ENCODE measurements at regions not wholly inside any gene's neighbourhood (a gene's known extent, or its start where the extent isn't known, plus 50 kb on each side); places are given as distances from the start of the nearest gene placed in this dataset.

- intact Hi-C loops (cut with micrococcal nuclease; ENCODE audit: unreplicated experiment) = no loop called here
- CTCF ChIA-PET (ENCODE audit: low intra/inter-chr PET ratio, low total read pairs) = no interaction called here
Measured at GRCh38 chr14:58731465-58732293, 93.9 kb downstream of the DACT1 start.

More at GRCh38 chr14:58731465-58732293, 93.9 kb downstream of the DACT1 start:
- Histone ChIP-seq H3K4me2 (ENCODE audit: low read depth, low read length) (no peak overlapping the region), H3K27ac (ENCODE audit: extremely low read length, insufficient read depth, low read length) (no peak overlapping the region), H3K27me3 (ENCODE audit: control insufficient read depth in 1 of 2, insufficient read depth in 2 of 2, low read length in 2 of 2) (no peaks in the 10 kb centered on the region), H3K9me3 (ENCODE audit: low read length) (no peaks in the 10 kb centered on the region), H3K4me1 (ENCODE audit: insufficient read depth, low read length) (no peaks in the 10 kb centered on the region), H2AFZ (ENCODE audit: low read length) (no peak overlapping the region), H3K4me3 (replicated peaks in 1 of 3; ENCODE audit: insufficient read depth in 1 of 3, low read depth in 2 of 3, low read length in 3 of 3) (no peak overlapping the region), H3K9ac (ENCODE audit: insufficient read depth, low read depth, low read length) (no peak overlapping the region), H3K79me2 (ENCODE audit: insufficient read depth, low read length) (no peaks in the 10 kb centered on the region), H4K20me1 (ENCODE audit: insufficient read depth, low read length) (no peaks in the 10 kb centered on the region), H3K36me3 (replicated peaks in 1 of 2; ENCODE audit: control insufficient read depth in 1 of 2, insufficient read depth in 2 of 2, low read length in 2 of 2) (no peaks in the 10 kb centered on the region)
- POLR2A ChIA-PET = no interaction called here
- in situ Hi-C loops (cut with HindIII; ENCODE audit: extremely low pct_ligation_motif_present, low pct_unique_long_range_greater_than_20kb) = no loop called here
- FAIRE-seq (no peak), ATAC-seq (no peak), DNase-seq (ENCODE audit: low spot score) (no peak)
- BruUV-seq (replicated peaks) = no TSS peak
- no peak for TF ChIP-seq EP300 (IDR thresholded peaks at IDR 0.05; ENCODE audit: low read depth in 2 of 2, low read length in 2 of 2)
- no peak for TF ChIP-seq EP300 (CRISPR knock-in tag; IDR thresholded peaks at IDR 0.05; ENCODE audit: borderline replicate concordance)
- no peak for TF ChIP-seq YY1 (IDR thresholded peaks at IDR 0.05; ENCODE audit: insufficient read depth, insufficient replicate concordance, low read depth, low read length)
- TF ChIP-seq CENPX (CRISPR knock-in tag; IDR thresholded peaks at IDR 0.05) = no peak
- no peak for TF ChIP-seq MEIS1 (CRISPR knock-in tag; IDR thresholded peaks at IDR 0.05; ENCODE audit: borderline replicate concordance)
- no peak for TF ChIP-seq ZNF160 (CRISPR knock-in tag; IDR thresholded peaks at IDR 0.05)
- TF ChIP-seq ZMYM4 (CRISPR knock-in tag; IDR thresholded peaks at IDR 0.05) = no peak
- no peak for TF ChIP-seq ZNF781 (CRISPR knock-in tag; IDR thresholded peaks at IDR 0.05; ENCODE audit: borderline replicate concordance, not compliant biosample characterization)
- no peak for TF ChIP-seq ZNF883 (CRISPR knock-in tag; IDR thresholded peaks at IDR 0.05; ENCODE audit: not compliant biosample characterization)
- no peak for TF ChIP-seq NFRKB (IDR thresholded peaks at IDR 0.05)
- TF ChIP-seq NR2C2 (CRISPR knock-in tag; IDR thresholded peaks at IDR 0.05; ENCODE audit: borderline replicate concordance) = no peak
- no peak for TF ChIP-seq ZNF205 (CRISPR knock-in tag; IDR thresholded peaks at IDR 0.05)
- no peak for TF ChIP-seq TSC22D2 (CRISPR knock-in tag; IDR thresholded peaks at IDR 0.05; ENCODE audit: borderline replicate concordance)
- no peak for TF ChIP-seq ZNF790 (CRISPR knock-in tag; IDR thresholded peaks at IDR 0.05; ENCODE audit: borderline replicate concordance)
- no peak for TF ChIP-seq ZNF512 (CRISPR knock-in tag; IDR thresholded peaks at IDR 0.05)
- TF ChIP-seq ZMYM3 (CRISPR knock-in tag; IDR thresholded peaks at IDR 0.05) = no peak
- TF ChIP-seq SP1 (IDR thresholded peaks at IDR 0.05) = no peak
- TF ChIP-seq SP1 (CRISPR knock-in tag; IDR thresholded peaks at IDR 0.05) = no peak
- TF ChIP-seq ZNF841 (CRISPR knock-in tag; IDR thresholded peaks at IDR 0.05; ENCODE audit: borderline replicate concordance) = no peak
- TF ChIP-seq FOXO4 (CRISPR knock-in tag; conservative IDR thresholded peaks at IDR 0.05) = no peak
- TF ChIP-seq ZNF234 (CRISPR knock-in tag; conservative IDR thresholded peaks at IDR 0.05) = no peak
- 0% methylated on average over 2 of the region's 2 CpGs for WGBS (ENCODE audit: low lambda C conversion rate)

All from HepG2 (cell line).